CD4-positive, alpha-beta T cell (primary cell): ENCODE measurements at regions not wholly inside any gene's neighbourhood (a gene's known extent, or its start where the extent isn't known, plus 50 kb on each side); places are given as distances from the start of the nearest gene placed in this dataset.

Experiments
- ATAC-seq: fragments of 200-7000 bp; cut with Tn5 transposase; one replicate; pipeline ENCODE4 v1.10.0; 2022; ENCODE audit warnings: mild to moderate bottlenecking; ENCODE audit not compliant: poor library complexity
- CTCF ChIA-PET: fragments of 350-600 bp; sonication (Branson Sonifier 250); formaldehyde crosslinking; loops from one replicate; lab custom pipeline; 2021; ENCODE audit warnings: antibody characterized with exemption, inconsistent platforms; lab: Charles Lee
- POLR2A ChIA-PET: fragments of 350-600 bp; sonication (Branson Sonifier 250); formaldehyde crosslinking; loops from one replicate; lab custom pipeline; 2021; ENCODE audit warnings: antibody characterized with exemption, inconsistent platforms; lab: Charles Lee
- DNase-seq, 14 experiments: peaks; one replicate each; pipeline ENCODE4 v3.0.0-alpha.2; 2013 to 2020; ENCODE audit warnings: mixed read lengths in 2 of 14
- H3K27ac ChIP-seq, 2 donors: one replicate each; pipeline versions ENCODE4 v1.5.1 to v1.7.0; 2013; ENCODE audit warnings: low read length in 2 of 2, low read depth in 1 of 2, mild to moderate bottlenecking in 1 of 2
- H3K27me3 ChIP-seq, 2 experiments: 1 replicate in 1 of 2; 2 replicates in 1 of 2; pipeline versions ENCODE4 v1.6.1 to v1.7.0; 2013; ENCODE audit warnings: low read length in 2 of 2, control low read depth in 1 of 2, mild to moderate bottlenecking in 1 of 2, moderate library complexity in 1 of 2; ENCODE audit not compliant: insufficient read depth in 2 of 2, control insufficient read depth in 1 of 2
- H3K36me3 ChIP-seq: one replicate; pipeline ENCODE4 v1.6.1; 2013; ENCODE audit warnings: low read length, control low read depth; ENCODE audit not compliant: insufficient read depth
- H3K4me1 ChIP-seq: one replicate; pipeline ENCODE4 v1.6.1; 2013; ENCODE audit warnings: low read length, control low read depth; ENCODE audit not compliant: insufficient read depth
- H3K4me3 ChIP-seq: one replicate; pipeline ENCODE4 v1.5.1; 2013; ENCODE audit warnings: mild to moderate bottlenecking, low read length, moderate library complexity
- H3K9me3 ChIP-seq, 2 experiments: 1 replicate in 1 of 2; 2 replicates in 1 of 2; pipeline versions ENCODE4 v1.6.1 to v1.7.0; 2013; ENCODE audit warnings: low read length in 2 of 2, mild to moderate bottlenecking in 2 of 2, control low read depth in 1 of 2, moderate library complexity in 1 of 2; ENCODE audit not compliant: control insufficient read depth in 1 of 2, insufficient read depth in 1 of 2
- H3K27ac Mint-ChIP-seq: one replicate; pipeline ENCODE4 v1.8.0; 2020; ENCODE audit warnings: mixed read lengths
- H3K27me3 Mint-ChIP-seq: one replicate; pipeline ENCODE4 v1.8.0; 2021; ENCODE audit warnings: mixed read lengths
- H3K36me3 Mint-ChIP-seq: one replicate; pipeline ENCODE4 v1.8.0; 2021; ENCODE audit warnings: low read depth, mixed read lengths
- H3K4me1 Mint-ChIP-seq: one replicate; pipeline ENCODE4 v1.8.0; 2021; ENCODE audit warnings: low read depth, mixed read lengths
- H3K4me3 Mint-ChIP-seq: one replicate; pipeline ENCODE4 v1.8.0; 2020; ENCODE audit warnings: mild to moderate bottlenecking, mixed read lengths
- H3K9me3 Mint-ChIP-seq: one replicate; pipeline ENCODE4 v1.8.0; 2020; ENCODE audit warnings: mixed read lengths
- CTCF ChIP-seq: fragments of 200-600 bp; IDR thresholded peaks from one replicate; pipeline ENCODE4 v1.8.0; 2022; ENCODE audit warnings: antibody characterized with exemption, mild to moderate bottlenecking
- intact Hi-C, 2 experiments: fragments of 100-400 bp; cut with DNase I in 1 of 2; cut with micrococcal nuclease in 1 of 2; formaldehyde crosslinking; loops; one replicate each; pipeline versions ENCODE4 v1.15.1 to v1.9.0; 2023 to 2025; cut with DNase I, micrococcal nuclease

- Histone ChIP-seq H3K27ac (no peak overlapping the region), H3K27me3 (no peaks in the 10 kb centered on the region), H3K4me3 (no peak overlapping the region), H3K36me3 (no peaks in the 10 kb centered on the region), H3K9me3 (no peaks in the 10 kb centered on the region), H3K4me1 (no peaks in the 10 kb centered on the region)
- ChIA-PET CTCF (no interaction called here), POLR2A (no interaction called here)
- no peak for TF ChIP-seq CTCF
- ATAC-seq (no peak), DNase-seq (no peak)
- Mint-ChIP-seq H3K4me1 (no peaks in the 10 kb centered on the region), H3K9me3 (no peaks in the 10 kb centered on the region), H3K27me3 (peaks cover 17% of the 10 kb centered on the region), H3K36me3 (no peaks in the 10 kb centered on the region), H3K4me3 (no peak overlapping the region), H3K27ac (no peak overlapping the region)
- intact Hi-C loops: no loop called here
Observed at GRCh38 chr5:53366245-53366644, 114.2 kb upstream of the FST start.

GRCh38 chr5:53367727-53368126 lies 112.7 kb upstream of the FST start:
- Histone ChIP-seq H3K36me3 (no peaks in the 10 kb centered on the region), H3K27ac (no peak overlapping the region), H3K27me3 (no peaks in the 10 kb centered on the region), H3K4me1 (no peaks in the 10 kb centered on the region), H3K4me3 (no peak overlapping the region), H3K9me3 (no peaks in the 10 kb centered on the region)
- Mint-ChIP-seq H3K27ac (no peak overlapping the region), H3K36me3 (no peaks in the 10 kb centered on the region), H3K27me3 (peaks cover 17% of the 10 kb centered on the region), H3K4me3 (no peak overlapping the region), H3K4me1 (no peaks in the 10 kb centered on the region), H3K9me3 (no peaks in the 10 kb centered on the region)
- ChIA-PET POLR2A (no interaction called here), CTCF (no interaction called here)
- no peak for DNase-seq
- intact Hi-C loops: no loop called here
- TF ChIP-seq CTCF: no peak
- ATAC-seq: no peak

GRCh38 chr5:53368516-53368915 lies 111.9 kb upstream of the FST start:
- H3K4me3 Mint-ChIP-seq: no peak overlapping the region
- H3K36me3 Mint-ChIP-seq: no peaks in the 10 kb centered on the region
- DNase-seq (no peak), ATAC-seq (no peak)
- intact Hi-C loops: no loop called here
- Histone ChIP-seq H3K4me3 (no peak overlapping the region), H3K9me3 (no peaks in the 10 kb centered on the region), H3K36me3 (no peaks in the 10 kb centered on the region), H3K4me1 (no peaks in the 10 kb centered on the region), H3K27ac (no peak overlapping the region), H3K27me3 (no peaks in the 10 kb centered on the region)
- POLR2A ChIA-PET: no interaction called here
- no peak for TF ChIP-seq CTCF
- CTCF ChIA-PET: no interaction called here
- peaks cover 17% of the 10 kb centered on the region for H3K27me3 Mint-ChIP-seq
- no peaks in the 10 kb centered on the region for H3K9me3 Mint-ChIP-seq
- H3K4me1 Mint-ChIP-seq: no peaks in the 10 kb centered on the region
- no peak overlapping the region for H3K27ac Mint-ChIP-seq
